Neural cell (in vitro differentiated cells): ENCODE measurements at regions not wholly inside any gene's neighbourhood (a gene's known extent, or its start where the extent isn't known, plus 50 kb on each side); places are given as distances from the start of the nearest gene placed in this dataset.

Experiments used
- CTCF ChIP-seq: fragments of 450-650 bp; IDR thresholded peaks from 2 replicates; pipeline ENCODE4 v1.5.1; 2014; ENCODE audit warnings: antibody characterized with exemption, mild to moderate bottlenecking, moderate library complexity; ENCODE audit not compliant: poor library complexity, severe bottlenecking
- EZH2 ChIP-seq: fragments of 200-600, 300-800 bp; shearing (Covaris generic), sonication (generic); IDR thresholded peaks from 2 replicates; pipeline ENCODE4 v1.6.1; 2014; ENCODE audit warnings: antibody characterized with exemption, low read length, borderline replicate concordance, mild to moderate bottlenecking; ENCODE audit not compliant: insufficient read depth, poor library complexity, severe bottlenecking
- POLR2AphosphoS5 ChIP-seq: IDR thresholded peaks from 2 replicates; pipeline ENCODE4 v1.6.1; 2012
- RAD21 ChIP-seq: fragments of 450-650 bp; conservative IDR thresholded peaks from 2 replicates; pipeline ENCODE4 v1.6.1; 2014; ENCODE audit warnings: antibody characterized with exemption, mild to moderate bottlenecking, moderate library complexity
- REST ChIP-seq: IDR thresholded peaks from 2 replicates; pipeline ENCODE4 v1.6.1; 2012; ENCODE audit warnings: borderline replicate concordance
- TAF1 ChIP-seq: IDR thresholded peaks from 2 replicates; pipeline ENCODE4 v1.6.1; 2012; ENCODE audit warnings: low read depth

- TF ChIP-seq POLR2AphosphoS5 (no peak), CTCF (no peak), REST (no peak), EZH2 (no peak), RAD21 (no peak), TAF1 (no peak)
These were observed 275.7 kb upstream of the STXBP5 start for GRCh38 chr6:146928503-146928902.
